Skin epidermis (tissue), 12 donors: ENCODE measurements at regions not wholly inside any gene's neighbourhood (a gene's known extent, or its start where the extent isn't known, plus 50 kb on each side); places are given as distances from the start of the nearest gene placed in this dataset.

Experiments
- H3K27ac ChIP-seq, 21 experiments: fragments of 200-600 bp; sonication (generic) in 11 of 21; one replicate each; pipeline ENCODE4 v1.5.0; 2020; ENCODE audit warnings: mild to moderate bottlenecking in 3 of 21, inconsistent platforms in 2 of 21, moderate library complexity in 2 of 21
- H3K4me3 ChIP-seq, 7 experiments: fragments of 200-600 bp; sonication (generic) in 2 of 7; one replicate each; pipeline ENCODE4 v1.5.0; 2020; ENCODE audit warnings: inconsistent platforms in 2 of 7, mild to moderate bottlenecking in 2 of 7, moderate library complexity in 1 of 7

DNA sequence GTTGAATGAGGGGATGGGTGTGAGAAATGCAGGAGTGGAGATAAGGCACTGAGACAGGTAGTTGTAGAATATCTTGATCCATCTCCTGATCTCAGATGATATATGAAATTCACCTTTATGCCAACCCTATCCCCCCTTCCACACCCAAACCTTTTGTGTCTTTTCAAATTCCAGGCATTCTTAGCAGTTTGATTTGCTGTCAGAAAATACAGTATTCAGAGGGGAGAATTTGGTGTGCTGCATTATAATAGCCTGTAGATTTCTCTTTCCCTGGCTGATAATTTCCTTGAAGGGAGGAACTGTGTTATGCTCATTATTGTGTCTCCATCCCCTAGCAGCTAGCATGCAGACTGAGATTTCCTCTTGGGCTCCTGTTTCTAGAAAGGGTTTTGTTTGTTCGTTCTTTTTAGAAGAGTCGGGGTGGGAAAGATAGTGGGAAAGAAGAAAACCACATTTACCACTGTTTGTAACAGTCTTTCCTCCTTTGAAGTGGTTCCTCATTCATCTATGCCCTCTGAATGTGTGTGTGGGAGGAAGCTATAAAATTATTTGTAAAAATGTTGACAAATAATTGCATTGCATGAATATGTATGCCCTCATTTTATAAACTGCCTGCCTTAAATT is 373.4 kb downstream of the DIPK2A start:
- H3K4me3 ChIP-seq, result no peak overlapping the region

DNA sequence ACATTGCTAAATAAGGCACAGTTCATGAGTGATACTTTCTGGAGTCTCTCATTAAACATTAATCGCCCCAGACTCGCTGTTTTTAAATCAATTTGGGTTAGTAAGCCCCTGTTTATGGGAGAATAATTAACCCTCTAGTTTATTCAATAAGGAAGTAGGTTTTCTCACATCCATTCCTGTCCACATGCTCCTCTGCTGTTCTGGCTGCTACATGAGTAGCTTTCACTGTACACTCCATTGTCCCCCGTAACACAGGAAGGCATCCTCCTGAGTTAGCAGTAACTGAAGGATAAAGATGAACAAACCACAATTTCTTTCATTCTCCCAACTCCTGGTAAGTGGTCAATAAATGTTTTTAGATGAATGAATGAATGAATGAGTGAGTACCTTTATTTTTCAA is 378.5 kb downstream of the DIPK2A start:
- Histone ChIP-seq H3K27ac (no peak overlapping the region), H3K4me3 (no peak overlapping the region)

More for the DNA sequence above, 373.4 kb downstream of the DIPK2A start:
- H3K27ac ChIP-seq, result no peak overlapping the region

DNA sequence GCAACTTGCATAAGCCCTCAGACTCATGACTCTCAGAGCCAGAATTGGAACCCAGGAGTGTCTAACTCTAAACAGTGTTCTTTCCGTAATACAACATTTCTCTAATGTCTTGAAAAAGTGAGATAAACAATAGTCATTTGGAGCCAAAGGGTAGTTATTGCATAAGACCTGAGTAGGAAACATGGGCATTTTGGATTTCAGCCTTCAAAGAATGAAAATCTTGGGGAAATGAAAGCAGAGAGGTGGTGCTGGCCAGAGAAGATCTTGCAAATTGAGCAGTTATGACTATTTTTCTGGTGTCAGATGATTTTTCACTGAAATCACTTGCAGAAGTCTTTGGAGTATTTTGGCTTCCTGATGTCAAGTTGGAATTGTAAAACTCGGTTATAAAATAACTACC is 379.4 kb downstream of the DIPK2A start:
- H3K4me3 ChIP-seq, result no peak overlapping the region
- no peak overlapping the region for H3K27ac ChIP-seq

DNA sequence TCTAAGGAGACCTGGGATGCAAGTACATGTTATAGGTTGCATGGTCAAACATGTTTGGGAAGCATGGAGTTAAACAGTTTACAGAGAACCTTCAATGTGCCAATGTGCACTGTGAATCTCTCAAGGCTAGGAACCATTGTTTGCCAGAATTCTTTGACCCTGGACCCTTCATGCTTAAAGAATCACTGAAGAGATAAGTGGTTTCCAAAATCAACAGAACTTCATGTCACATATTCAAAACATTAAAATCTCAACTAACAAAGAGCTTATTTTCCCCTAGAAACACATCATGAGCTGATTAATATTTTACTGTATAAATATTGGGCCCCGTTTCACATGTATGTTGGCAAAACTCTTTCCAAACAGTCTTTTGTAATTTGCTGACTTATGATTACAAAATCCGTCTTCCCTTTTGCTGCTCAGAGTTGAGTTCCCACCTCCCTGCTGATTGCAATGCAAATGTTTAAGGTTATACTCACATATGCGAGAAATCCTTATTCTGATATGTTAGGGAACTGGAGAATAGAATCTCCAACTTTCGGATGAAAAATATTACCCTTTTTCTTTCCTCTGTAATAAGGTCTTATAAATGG is 380.2 kb downstream of the DIPK2A start:
- H3K4me3 ChIP-seq, result no peak overlapping the region
- no peak overlapping the region for H3K27ac ChIP-seq

DNA sequence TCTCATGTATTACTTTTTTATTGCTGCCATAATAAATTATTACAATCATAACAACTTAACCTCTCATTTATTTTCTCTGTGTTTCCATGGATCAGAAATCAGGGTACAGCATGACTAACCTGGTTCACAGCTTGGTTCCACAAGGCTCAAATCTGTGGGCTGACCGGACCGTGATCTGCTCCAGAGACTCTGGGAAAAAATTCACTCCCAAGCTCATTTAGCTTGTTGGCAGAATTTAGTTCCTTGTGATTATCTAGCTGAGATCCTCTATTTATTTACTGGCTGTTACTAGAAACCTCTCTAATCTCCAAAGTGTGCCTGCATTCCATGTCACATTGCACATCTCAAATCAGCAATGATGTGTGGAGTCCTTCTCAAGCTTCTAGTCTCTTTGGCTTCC is 386.6 kb downstream of the DIPK2A start:
- Histone ChIP-seq H3K27ac (no peak overlapping the region), H3K4me3 (no peak overlapping the region)

DNA sequence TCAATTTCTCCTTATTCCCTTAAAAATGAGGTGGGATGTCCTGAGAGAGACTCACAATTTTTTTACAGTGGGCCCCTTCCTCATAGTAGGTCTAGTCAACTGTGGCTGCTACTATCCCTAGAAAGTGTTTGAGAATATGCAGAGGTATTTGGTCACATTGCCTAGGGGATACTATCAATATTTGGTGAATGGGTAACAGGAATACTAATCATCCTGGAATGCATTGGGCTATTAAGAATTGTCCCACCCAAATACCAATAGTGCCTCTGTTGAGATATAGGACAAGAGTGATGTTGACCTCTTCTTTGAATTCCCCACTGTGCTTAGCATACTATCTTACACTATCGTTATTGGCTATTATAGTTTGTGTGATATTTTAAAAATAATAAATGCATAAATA is 389.4 kb downstream of the DIPK2A start:
- H3K4me3 ChIP-seq, result no peak overlapping the region
- peak overlapping the region in 1 of 21 experiments; percentile 27 for H3K27ac ChIP-seq

DNA sequence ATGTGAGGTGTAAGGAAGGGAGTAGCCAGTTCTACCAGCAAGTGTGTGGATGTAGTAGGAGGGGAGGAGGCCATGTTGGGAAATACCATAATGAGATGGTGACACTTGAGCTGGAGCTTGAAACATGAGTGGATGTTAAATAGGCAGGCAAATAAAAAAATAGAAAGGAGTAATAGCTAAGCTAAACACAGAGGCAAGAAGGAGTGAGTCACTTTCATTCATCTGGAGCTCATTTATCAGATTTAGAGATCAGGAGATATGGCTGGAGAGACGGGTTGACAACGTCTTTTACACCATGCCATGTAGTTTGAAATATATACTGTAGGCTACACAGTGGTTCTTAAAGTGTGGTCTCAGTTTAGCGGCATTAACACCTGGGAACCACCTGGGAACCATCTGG is 390.5 kb downstream of the DIPK2A start:
- no peak overlapping the region for H3K27ac ChIP-seq
- no peak overlapping the region for H3K4me3 ChIP-seq

DNA sequence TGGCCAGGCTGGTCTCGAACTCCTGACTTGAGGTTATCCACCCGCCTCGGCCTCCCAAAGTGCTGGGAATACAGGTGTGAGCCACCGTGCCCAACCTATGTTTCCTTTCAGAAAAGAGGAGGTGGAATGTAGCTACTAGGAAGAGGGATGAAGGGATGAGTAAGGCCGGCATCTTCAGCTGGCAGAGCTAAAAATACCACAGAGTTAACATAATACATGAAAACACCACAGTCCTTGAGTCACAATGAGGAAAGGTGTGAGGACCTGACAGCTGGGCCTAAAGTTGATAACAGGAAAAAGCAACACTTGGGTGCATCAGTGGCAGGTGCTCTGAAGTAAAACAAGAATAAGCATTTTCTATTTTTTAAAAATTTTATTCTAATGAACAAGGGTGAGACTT is 392.2 kb downstream of the DIPK2A start:
- H3K27ac ChIP-seq, result no peak overlapping the region

DNA sequence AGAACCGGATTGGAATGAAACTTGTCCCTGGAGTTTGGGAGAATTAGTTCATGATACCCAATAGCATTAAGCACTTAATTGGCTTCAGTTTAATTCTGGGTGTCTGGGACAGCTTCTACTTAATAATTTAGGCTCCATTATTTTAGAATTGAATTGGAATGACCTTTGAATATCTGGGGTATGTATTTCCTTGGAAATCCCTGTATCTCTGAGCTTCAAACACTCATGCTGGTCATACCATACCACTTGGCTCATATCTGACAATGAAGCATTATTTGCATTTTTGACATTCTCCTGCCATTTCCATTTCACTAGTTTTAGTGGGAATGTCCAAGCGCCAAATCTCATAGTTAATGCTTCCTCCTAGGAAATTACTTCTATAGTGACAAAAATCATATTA is 393.1 kb downstream of the DIPK2A start:
- no peak overlapping the region for H3K27ac ChIP-seq
- no peak overlapping the region for H3K4me3 ChIP-seq

More for the DNA sequence above, 392.2 kb downstream of the DIPK2A start:
- H3K4me3 ChIP-seq, result no peak overlapping the region

DNA sequence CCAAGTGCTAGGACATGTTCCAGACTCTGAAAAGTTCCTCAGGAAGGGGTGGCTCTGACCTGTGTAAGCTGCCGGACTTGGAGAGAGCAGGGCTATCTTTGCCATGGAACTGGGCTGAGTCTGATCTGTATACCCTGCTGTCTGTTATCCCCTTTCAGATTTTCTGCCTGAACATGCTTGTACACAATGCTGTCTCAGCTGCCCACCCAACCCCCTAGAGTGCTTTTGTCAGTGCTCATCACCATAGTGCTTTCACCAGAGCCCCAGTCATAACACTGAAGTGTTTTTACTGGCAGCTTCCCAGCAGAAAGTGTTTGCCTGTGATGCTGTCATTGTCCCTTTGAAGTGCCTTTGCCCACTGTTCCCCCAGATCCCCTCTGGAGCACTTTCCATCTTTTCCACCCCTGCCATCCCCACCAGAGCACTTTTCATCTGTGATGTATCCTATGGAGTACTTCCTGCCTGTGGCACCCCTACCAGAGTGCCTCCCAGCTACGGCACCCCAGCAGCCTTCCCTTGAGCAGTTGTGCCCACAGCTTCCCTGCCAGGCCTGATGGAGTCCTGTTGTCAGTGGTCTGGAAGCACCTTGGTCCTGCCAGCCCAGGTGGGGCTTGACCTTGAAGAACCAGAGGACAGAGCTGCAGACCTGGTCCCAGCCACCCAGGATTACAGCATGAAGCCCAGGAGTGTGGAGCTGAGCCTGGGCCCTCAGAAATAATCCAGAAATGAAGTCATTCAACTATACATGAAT is 397.7 kb downstream of the DIPK2A start:
- H3K4me3 ChIP-seq, result no peak overlapping the region
- H3K27ac ChIP-seq, result no peak overlapping the region

DNA sequence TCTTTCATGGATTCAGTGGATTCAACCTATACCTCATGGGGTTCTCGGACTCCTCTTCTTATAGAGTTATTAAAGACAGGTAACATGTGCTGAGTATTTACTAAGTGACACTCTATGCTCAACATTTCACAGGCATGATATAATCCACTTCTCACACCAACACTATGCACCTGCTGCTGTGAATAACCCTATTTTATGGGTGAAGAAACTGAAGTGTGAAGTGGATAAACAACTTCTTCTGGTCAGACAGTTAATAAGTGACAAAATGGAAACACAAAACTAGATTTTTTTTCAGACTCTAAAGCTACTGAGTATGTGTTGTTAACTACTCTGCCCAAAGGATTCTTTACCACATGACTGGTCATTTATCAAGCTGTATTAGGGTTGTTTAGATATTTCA is 403.5 kb downstream of the DIPK2A start:
- H3K27ac ChIP-seq, result no peak overlapping the region

DNA sequence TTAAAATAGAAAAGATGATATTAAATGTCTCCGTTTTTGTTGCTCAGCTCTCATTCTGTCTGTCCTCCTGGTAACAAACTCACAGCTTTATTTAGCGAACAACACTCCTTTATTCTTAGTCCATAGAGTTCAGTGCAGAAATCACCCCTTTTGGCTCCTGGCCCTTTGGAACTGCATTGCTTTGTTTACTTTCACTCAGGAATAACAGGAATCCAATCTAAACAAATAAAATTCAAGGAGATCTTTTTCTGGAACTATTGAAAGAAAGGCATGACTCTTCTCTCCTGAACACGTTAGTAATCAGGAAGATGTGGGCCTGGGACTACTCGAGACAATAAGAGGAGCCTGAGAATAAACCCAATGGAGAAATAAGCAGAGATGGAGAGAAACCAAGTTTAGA is 409.2 kb downstream of the DIPK2A start:
- Histone ChIP-seq H3K27ac (no peak overlapping the region), H3K4me3 (no peak overlapping the region)

More for the DNA sequence above, 403.5 kb downstream of the DIPK2A start:
- H3K4me3 ChIP-seq, result no peak overlapping the region

DNA sequence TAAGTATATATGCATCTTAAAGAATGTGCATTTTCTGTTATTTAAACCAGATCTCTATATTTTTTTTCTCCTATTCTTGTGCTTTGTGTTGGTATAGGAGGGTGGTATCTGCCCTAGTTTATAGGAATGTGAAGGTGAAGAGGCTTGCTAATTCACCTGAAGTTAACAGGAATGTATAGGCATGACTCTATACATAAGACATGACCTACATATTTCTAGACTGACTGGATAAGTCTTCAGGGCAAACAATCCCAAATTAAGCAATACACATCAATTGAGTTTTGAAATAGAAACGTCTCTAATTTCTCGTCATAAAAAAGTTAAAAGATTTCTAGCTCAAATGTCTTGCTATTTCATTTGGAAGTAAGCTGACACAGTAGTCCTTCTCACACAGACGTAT is 410.0 kb downstream of the DIPK2A start:
- Histone ChIP-seq H3K4me3 (no peak overlapping the region), H3K27ac (peak overlapping the region in 1 of 21 experiments; percentile 17)

DNA sequence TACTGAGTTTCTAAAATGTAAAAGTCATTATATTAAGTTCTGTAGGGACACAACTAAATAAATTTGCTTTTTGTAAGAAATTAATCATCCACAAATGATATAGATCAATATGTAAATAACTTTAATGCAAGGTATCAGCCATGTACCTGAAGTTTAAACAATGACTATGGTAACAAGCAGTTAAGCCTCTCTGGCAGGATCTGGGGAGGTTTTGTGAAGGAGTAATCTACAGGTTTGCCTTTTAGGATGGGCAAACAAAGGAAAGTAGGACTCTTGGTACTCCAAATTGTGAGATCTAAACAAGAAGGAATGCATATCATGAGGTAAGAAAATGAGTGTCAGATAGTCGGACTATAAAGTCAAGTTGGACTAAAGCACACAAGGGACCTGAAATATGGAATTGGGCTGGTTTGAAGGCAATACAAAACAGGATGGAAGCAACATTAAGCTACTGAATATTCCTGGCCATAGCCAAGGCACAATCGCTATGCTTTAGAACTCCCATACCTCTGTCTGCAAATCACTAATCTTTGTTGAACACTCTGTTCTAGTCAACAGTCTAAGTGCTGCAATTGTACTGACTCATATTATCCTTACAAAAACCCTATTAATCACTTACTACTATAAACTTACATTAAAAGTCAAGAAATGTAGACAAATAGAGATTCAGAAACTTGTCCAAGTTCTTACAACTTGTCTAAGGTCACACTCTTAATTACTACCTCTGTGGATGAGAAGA is 412.8 kb downstream of the DIPK2A start:
- no peak overlapping the region for H3K27ac ChIP-seq

DNA sequence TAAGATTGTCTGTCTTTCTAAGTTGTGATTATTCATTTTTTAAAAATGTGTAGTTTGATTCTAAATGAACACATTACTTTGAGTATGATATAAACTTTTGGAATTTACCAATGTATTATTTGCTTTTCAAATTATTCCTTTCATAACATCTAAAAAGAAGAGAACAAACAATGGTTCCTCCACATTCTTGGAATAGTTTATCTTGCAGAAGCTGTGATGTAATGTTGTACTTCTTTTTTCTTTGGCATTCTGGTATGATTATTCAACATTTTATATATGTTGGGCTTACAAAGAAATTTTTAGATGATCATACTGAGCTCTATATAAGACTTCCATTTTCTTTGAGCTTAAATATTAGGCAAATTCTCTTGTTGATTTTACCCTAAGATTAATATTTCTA is 419.2 kb downstream of the DIPK2A start:
- no peak overlapping the region for H3K27ac ChIP-seq

More for the DNA sequence above, 412.8 kb downstream of the DIPK2A start:
- H3K4me3 ChIP-seq, result no peak overlapping the region

DNA sequence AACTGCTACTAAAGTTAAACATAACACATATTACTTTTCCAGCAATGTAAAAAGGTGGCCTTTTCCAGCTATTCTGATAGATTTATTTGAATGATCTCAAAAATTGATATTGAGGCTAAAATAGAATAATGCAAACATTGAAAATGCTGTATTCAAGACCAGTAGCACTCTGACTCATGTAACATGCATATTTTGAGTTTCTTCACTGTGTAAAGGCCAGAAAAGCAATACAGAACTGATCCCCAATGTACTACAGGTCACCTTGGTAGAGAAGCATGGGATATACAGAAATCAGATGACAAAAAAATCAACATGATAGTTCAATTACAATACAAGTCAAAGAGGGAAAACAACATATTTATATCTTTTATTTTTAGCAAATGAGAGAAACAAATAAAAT is 419.6 kb downstream of the DIPK2A start:
- Histone ChIP-seq H3K27ac (no peak overlapping the region), H3K4me3 (no peak overlapping the region)

More for the DNA sequence above, 419.2 kb downstream of the DIPK2A start:
- no peak overlapping the region for H3K4me3 ChIP-seq

DNA sequence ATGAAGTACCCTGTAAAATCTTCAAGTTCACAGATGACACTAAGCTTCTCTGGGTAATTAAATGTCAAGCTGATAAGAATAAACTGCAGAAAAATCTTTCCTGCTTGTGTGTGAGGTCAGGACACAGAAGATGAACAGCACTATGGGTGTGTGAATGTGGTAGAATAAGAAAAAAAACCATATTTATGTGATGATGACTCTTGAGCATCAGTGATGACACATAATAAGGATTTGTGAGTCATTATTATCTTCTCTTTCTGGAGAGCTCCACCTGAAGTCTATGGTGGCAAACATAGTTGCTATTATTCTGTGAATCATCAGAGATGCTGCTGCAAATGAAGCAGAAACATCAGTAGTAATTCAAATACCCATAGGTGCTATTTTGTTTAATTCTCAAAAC is 422.4 kb downstream of the DIPK2A start:
- Histone ChIP-seq H3K27ac (no peak overlapping the region), H3K4me3 (no peak overlapping the region)

DNA sequence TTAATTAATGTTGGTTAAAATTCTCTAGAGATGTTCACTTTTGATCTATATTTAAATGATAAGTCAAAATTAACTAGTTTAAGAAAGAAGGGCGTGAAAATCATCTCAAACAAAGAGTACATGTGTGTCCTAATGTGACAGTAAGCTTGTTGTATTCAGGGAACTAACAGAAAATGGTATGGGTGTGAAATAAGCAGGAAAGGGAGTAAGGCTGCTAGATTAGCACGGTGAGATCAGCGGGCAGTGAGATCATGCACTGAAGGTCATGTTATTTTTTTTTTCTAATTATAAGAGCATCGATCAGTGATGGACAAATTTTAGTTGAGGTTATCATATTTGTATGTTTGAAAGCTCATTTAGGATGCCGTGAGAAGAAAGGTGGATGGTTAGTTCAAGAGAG is 430.8 kb downstream of the DIPK2A start:
- Histone ChIP-seq H3K4me3 (no peak overlapping the region), H3K27ac (no peak overlapping the region)

DNA sequence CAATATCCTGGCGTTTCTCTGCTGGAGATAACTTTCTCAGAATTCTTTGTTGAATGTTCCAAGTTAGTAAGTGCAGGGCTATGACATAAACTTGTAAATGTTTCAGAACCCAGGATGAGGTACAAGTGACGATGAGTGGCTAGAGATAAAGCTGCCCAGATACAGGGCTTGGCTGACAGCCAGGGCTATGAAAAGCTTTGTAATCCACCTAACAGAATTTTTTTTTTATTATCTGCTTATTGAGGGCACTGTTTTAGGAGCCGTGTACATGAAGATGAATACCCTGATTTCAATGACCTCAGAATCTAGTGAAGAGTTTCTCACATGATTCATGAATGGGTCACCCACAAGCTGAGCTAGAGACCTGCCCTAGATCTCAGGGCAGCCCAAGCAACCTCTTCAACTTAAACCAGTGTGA is 431.4 kb downstream of the DIPK2A start:
- H3K27ac ChIP-seq, result no peak overlapping the region
- no peak overlapping the region for H3K4me3 ChIP-seq

DNA sequence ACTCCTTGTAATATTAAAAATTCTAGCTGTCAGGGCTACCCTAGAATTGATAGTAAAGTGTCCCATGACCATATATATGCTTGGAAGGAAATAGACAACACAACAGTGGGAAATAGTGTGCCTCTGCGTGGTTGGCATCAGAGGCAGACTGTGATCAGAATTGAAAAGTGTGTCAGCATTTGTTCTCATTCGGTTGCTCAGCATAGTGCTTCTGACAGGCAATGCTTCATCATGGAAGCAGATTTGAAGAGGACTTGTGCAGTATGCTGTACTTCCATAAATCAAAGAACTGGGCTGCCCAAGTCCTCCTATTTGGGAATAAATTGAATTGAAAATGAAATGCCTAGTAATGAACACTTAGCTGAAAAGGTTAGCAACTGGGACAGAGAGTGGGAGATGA is 435.7 kb downstream of the DIPK2A start:
- no peak overlapping the region for H3K4me3 ChIP-seq
- H3K27ac ChIP-seq, result no peak overlapping the region

DNA sequence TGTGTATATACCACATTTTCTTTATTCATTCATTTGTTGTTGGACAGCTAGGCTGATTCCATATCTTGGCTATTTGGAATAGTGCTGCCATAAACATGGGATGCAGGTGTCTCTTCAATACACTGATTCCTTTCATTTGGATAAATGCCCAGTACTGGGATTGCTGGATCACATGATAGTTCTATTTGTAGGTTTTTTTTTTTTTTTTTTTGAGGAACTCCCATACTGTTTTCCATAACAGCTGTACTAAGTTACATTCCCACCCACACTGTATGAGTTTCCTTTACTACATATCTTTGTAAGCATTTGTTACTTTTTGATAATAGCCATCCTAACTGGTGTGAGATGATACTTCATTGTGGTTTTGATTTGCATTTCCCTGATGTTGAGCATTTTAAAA is 437.7 kb downstream of the DIPK2A start:
- Histone ChIP-seq H3K27ac (no peak overlapping the region), H3K4me3 (no peak overlapping the region)
